PC-3 (cell line): ENCODE measurements at regions not wholly inside any gene's neighbourhood (a gene's known extent, or its start where the extent isn't known, plus 50 kb on each side); places are given as distances from the start of the nearest gene placed in this dataset.
A peak's percentile ranks its signal among the peaks of the same experiment; 100 is the strongest.

Source experiments
- ATAC-seq: fragments of 200-7000 bp; cut with Tn5 transposase; 2 replicates; pipeline ENCODE4 v1.9.1; 2020; ENCODE audit warnings: mild to moderate bottlenecking, moderate library complexity
- BruUV-seq: library from RNA; stranded (reverse); fragments of 400-500 nt; replicated peaks from 2 replicates; lab custom pipeline; 2021; lab: Mats Ljungman, UMichigan
- CTCF ChIA-PET: fragments of 300-600 bp; sonication (Branson Sonifier 250); formaldehyde crosslinking; loops from one replicate; lab custom pipeline; 2022; ENCODE audit warnings: antibody characterized with exemption; lab: Charles Lee
- POLR2A ChIA-PET: fragments of 300-600 bp; sonication (Branson Sonifier 250); formaldehyde crosslinking; loops from one replicate; lab custom pipeline; 2022; ENCODE audit warnings: antibody characterized with exemption; ENCODE audit not compliant: unreplicated experiment; lab: Charles Lee
- DNase-seq: peaks from one replicate; pipeline ENCODE4 v3.0.0-alpha.2; 2015
- H2AFZ ChIP-seq: fragments of 300-600 bp; sonication (generic); 2 replicates; pipeline ENCODE4 v1.6.0; 2016; ENCODE audit warnings: antibody characterized with exemption, low read length
- H3F3A ChIP-seq: fragments of 300-600 bp; sonication (generic); one replicate; pipeline ENCODE4 v1.6.0; 2017; ENCODE audit warnings: antibody characterized with exemption, low read length, control low read depth, mild to moderate bottlenecking; ENCODE audit not compliant: unreplicated experiment
- H3K27ac ChIP-seq: fragments of 300-600 bp; sonication (generic); 2 replicates; pipeline ENCODE4 v1.5.1; 2016; ENCODE audit warnings: mild to moderate bottlenecking, low read length
- H3K27me3 ChIP-seq: fragments of 300-600 bp; sonication (generic); 2 replicates; pipeline ENCODE4 v1.6.1; 2016; ENCODE audit warnings: low read length, mixed read lengths
- H3K36me3 ChIP-seq: fragments of 300-600 bp; sonication (generic); 2 replicates; pipeline ENCODE4 v1.6.1; 2016; ENCODE audit warnings: low read depth, mixed run types, low read length, mixed read lengths
- H3K4me1 ChIP-seq: fragments of 300-600 bp; sonication (generic); 2 replicates; pipeline ENCODE4 v1.5.1; 2016; ENCODE audit warnings: low read length; ENCODE audit not compliant: insufficient read depth
- H3K4me2 ChIP-seq: fragments of 300-600 bp; sonication (generic); 2 replicates; pipeline ENCODE4 v1.6.0; 2016; ENCODE audit warnings: low read length
- H3K4me3 ChIP-seq: fragments of 300-600 bp; sonication (generic); 2 replicates; pipeline ENCODE4 v1.5.1; 2016; ENCODE audit warnings: mild to moderate bottlenecking, low read length, mixed read lengths
- H3K79me2 ChIP-seq: fragments of 300-600 bp; sonication (generic); 2 replicates; pipeline ENCODE4 v1.6.1; 2017; ENCODE audit warnings: low read length, mixed read lengths
- H3K9ac ChIP-seq: fragments of 300-600 bp; sonication (generic); 2 replicates; pipeline ENCODE4 v1.6.0; 2016; ENCODE audit warnings: mild to moderate bottlenecking, low read length
- H3K9me2 ChIP-seq: fragments of 300-600 bp; sonication (generic); replicated peaks from 2 replicates; pipeline ENCODE4 v1.6.1; 2016; ENCODE audit warnings: mixed run types, low read length, mixed read lengths
- H3K9me3 ChIP-seq: fragments of 300-600 bp; sonication (generic); 2 replicates; pipeline ENCODE4 v1.6.1; 2016; ENCODE audit warnings: low read length, mixed read lengths
- H4K20me1 ChIP-seq: fragments of 300-600 bp; sonication (generic); 2 replicates; pipeline ENCODE4 v1.6.1; 2016; ENCODE audit warnings: low read length, mixed read lengths
- EZH2 ChIP-seq: fragments of 300-600 bp; sonication (generic); IDR thresholded peaks from one replicate; pipeline ENCODE4 v1.6.1; 2017; ENCODE audit warnings: antibody characterized with exemption, mild to moderate bottlenecking, low read length; ENCODE audit not compliant: unreplicated experiment
- EZH2phosphoT487 ChIP-seq: fragments of 300-600 bp; sonication (generic); IDR thresholded peaks from 2 replicates; pipeline ENCODE4 v1.6.1; 2018; ENCODE audit warnings: mild to moderate bottlenecking, antibody characterized with exemption, low read length, borderline replicate concordance
- intact Hi-C: fragments of 100-400 bp; cut with micrococcal nuclease; formaldehyde crosslinking; loops from 2 replicates; pipeline ENCODE4 v1.9.0; 2023
- TF ChIP-seq, protein P1 (sequence below): fragments of 300-600 bp; sonication (generic); conservative IDR thresholded peaks from 2 replicates; pipeline ENCODE4 v1.5.1; 2017; ENCODE audit warnings: antibody characterized with exemption, low read depth, mild to moderate bottlenecking, low read length

DNA sequence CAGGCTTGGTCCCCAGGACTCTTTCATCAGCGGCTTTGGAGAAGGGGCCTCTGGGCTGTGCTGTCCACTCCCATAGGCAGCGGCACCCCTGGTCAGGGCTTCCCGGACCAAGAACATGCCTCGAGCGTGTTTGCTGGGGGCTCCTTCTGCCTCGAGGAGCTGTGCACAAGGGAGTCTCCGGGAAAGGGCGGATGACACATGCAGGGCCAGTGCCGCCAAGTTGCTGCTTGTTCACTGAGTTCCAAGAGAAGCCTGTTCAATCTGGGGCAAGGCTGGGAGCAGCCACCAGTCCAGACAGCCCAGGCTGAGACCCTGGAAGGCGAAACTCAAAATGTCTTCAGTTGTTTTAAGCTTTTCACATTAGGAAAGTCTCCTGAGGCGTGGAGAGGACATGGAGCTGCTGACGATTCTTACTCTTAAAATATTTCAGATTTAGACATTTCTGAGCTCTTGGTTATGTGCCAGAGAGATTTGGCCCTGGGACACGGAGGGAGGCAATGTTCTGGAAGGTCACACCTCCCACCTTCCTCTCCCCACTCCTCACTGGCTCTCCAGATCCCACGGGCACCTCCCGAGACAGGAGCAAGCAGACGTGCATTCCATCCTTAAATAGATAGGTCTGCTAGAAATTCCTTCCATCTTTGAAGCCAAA lies 84.5 kb upstream of the ZNF469 start:
- DNase-seq (no peak), ATAC-seq (peak; percentile 35)
- ChIA-PET POLR2A (interaction anchor here (0.7 kb wide), 1 partner anchor 225 kb away, joined by 4 read pairs; no protein-coding TSS in a partner anchor), CTCF (no interaction called here)
- no peaks in the 10 kb centered on the region for H4K20me1 ChIP-seq
- no peaks in the 10 kb centered on the region for H3K9me2 ChIP-seq
- H3K27me3 ChIP-seq, result no peaks in the 10 kb centered on the region
- intact Hi-C loops, result no loop called here
- no peaks in the 10 kb centered on the region; the same call in 1 of the 2 replicates for H3K4me1 ChIP-seq
- H3K4me2 ChIP-seq, result no peak overlapping the region
- no peak overlapping the region for H3K4me3 ChIP-seq
- no peaks in the 10 kb centered on the region for H3K79me2 ChIP-seq
- H3K36me3 ChIP-seq, result no peaks in the 10 kb centered on the region
- TF ChIP-seq EZH2 (no peak), EZH2phosphoT487 (no peak)
- TF ChIP-seq, protein P1, sequence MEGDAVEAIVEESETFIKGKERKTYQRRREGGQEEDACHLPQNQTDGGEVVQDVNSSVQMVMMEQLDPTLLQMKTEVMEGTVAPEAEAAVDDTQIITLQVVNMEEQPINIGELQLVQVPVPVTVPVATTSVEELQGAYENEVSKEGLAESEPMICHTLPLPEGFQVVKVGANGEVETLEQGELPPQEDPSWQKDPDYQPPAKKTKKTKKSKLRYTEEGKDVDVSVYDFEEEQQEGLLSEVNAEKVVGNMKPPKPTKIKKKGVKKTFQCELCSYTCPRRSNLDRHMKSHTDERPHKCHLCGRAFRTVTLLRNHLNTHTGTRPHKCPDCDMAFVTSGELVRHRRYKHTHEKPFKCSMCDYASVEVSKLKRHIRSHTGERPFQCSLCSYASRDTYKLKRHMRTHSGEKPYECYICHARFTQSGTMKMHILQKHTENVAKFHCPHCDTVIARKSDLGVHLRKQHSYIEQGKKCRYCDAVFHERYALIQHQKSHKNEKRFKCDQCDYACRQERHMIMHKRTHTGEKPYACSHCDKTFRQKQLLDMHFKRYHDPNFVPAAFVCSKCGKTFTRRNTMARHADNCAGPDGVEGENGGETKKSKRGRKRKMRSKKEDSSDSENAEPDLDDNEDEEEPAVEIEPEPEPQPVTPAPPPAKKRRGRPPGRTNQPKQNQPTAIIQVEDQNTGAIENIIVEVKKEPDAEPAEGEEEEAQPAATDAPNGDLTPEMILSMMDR, result no peak
- H3F3A ChIP-seq, result no peaks in the 10 kb centered on the region
- H3K9me3 ChIP-seq, result no peaks in the 10 kb centered on the region
- BruUV-seq, result no TSS peak
- H3K9ac ChIP-seq, result no peak overlapping the region
- H3K27ac ChIP-seq, result no peak overlapping the region
- no peak overlapping the region for H2AFZ ChIP-seq

DNA sequence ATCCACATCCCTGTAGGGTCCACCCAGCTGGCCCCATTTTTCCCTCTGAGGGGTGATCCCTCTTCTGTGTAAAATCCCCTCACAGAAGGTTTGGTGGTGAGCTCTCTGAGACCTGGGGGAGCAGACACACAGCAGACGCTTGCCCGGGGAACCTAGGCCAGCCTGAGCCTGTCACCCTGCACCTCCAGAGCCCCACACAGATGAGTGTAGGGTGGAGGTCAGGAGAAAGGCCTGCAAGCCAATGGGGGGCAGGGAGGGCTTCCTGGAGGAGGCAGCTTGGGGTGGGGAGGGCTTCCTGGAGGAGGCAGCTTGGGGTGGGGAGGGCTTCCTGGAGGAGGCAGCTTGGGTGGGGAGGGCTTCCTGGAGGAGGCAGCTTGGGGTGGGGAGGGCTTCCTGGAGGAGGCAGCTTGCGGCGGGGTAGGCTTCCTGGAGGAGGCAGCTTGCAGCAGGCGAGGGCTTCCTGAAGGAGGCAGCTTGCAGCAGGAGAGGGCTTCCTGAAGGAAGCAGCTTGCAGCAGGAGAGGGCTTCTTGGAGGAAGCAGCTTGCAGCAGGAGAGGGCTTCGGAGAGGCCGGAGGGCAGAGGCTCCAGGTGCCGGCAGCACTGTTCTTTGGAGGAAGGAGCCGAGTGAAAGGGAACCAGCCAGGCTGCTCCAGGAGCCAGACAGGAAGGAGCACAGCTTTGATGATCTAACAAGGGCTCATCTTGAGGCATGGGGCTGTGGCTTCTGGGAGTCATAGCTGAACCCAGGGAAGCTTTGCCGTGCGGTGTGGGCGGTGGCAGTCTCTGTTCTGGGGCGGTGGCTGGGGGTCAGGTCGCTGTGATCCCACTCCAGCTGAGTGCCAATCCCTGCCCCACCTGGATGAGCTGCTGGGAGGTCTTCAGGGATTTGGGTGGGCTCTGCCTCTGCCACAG lies 83.7 kb upstream of the ZNF469 start:
- no TSS peak for BruUV-seq
- intact Hi-C loops, result no loop called here

More for the DNA sequence above, 83.7 kb upstream of the ZNF469 start:
- Histone ChIP-seq H3K36me3 (no peaks in the 10 kb centered on the region), H3F3A (no peaks in the 10 kb centered on the region), H3K9ac (no peak overlapping the region), H3K9me3 (no peaks in the 10 kb centered on the region), H2AFZ (peak overlapping the region; percentile 55), H3K27ac (no peak overlapping the region), H3K79me2 (no peaks in the 10 kb centered on the region), H4K20me1 (no peaks in the 10 kb centered on the region), H3K4me3 (no peak overlapping the region), H3K4me2 (no peak overlapping the region), H3K9me2 (no peaks in the 10 kb centered on the region), H3K27me3 (no peaks in the 10 kb centered on the region), H3K4me1 (peaks cover under 1% of the 10 kb centered on the region; the same call in 1 of the 2 replicates)
- ChIA-PET CTCF (no interaction called here), POLR2A (no interaction called here)
- TF ChIP-seq, protein P1, result no peak
- TF ChIP-seq EZH2, result no peak
- TF ChIP-seq EZH2phosphoT487, result no peak
- peak; percentile 28 for DNase-seq
- no peak for ATAC-seq
